ENCODE measurements at regions not wholly inside any gene's neighbourhood (a gene's known extent, or its start where the extent isn't known, plus 50 kb on each side); places are given as distances from the start of the nearest gene placed in this dataset.

DNA sequence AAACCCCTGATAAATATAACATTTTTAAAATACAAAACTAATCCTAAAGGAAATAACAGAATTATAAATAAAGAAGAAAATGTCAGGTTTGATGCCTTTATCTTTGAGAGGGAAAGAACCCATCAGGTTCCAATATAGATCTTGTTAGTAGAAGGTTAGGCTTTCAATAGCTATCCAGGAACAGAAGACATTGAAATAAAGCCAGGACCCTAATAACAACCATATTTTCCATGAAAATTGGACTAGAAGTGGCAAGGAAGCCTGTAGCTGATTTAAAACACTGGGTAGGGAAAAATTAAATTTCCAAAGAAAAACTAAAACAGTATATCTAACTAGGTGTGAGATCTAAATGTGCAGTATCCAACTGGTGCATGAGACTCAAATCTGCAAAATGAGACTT is 185.2 kb upstream of the STXBP5 start:
- TF ChIP-seq, protein P1, sequence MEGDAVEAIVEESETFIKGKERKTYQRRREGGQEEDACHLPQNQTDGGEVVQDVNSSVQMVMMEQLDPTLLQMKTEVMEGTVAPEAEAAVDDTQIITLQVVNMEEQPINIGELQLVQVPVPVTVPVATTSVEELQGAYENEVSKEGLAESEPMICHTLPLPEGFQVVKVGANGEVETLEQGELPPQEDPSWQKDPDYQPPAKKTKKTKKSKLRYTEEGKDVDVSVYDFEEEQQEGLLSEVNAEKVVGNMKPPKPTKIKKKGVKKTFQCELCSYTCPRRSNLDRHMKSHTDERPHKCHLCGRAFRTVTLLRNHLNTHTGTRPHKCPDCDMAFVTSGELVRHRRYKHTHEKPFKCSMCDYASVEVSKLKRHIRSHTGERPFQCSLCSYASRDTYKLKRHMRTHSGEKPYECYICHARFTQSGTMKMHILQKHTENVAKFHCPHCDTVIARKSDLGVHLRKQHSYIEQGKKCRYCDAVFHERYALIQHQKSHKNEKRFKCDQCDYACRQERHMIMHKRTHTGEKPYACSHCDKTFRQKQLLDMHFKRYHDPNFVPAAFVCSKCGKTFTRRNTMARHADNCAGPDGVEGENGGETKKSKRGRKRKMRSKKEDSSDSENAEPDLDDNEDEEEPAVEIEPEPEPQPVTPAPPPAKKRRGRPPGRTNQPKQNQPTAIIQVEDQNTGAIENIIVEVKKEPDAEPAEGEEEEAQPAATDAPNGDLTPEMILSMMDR (IDR thresholded peaks at IDR 0.05; ENCODE audit: poor library complexity) = no peak
- TF ChIP-seq EZH2phosphoT487 (IDR thresholded peaks at IDR 0.05; ENCODE audit: low read depth, severe bottlenecking, unreplicated experiment) = no peak
- TF ChIP-seq EZH2 (IDR thresholded peaks at IDR 0.05; ENCODE audit: borderline replicate concordance) = no peak

All from hepatocyte (in vitro differentiated cells).